GM18858 (cell line): ENCODE measurements at regions not wholly inside any gene's neighbourhood (a gene's known extent, or its start where the extent isn't known, plus 50 kb on each side); places are given as distances from the start of the nearest gene placed in this dataset.
A peak's percentile ranks its signal among the peaks of the same experiment; 100 is the strongest.

Source experiments
- ATAC-seq: cut with Tn5 transposase; IDR thresholded peaks from one replicate; pipeline ENCODE4 v1.9.1; 2021; ENCODE audit not compliant: unreplicated experiment

- peak; percentile 63 for ATAC-seq
Observed at GRCh38 chr1:235011599-235012435, 116.8 kb downstream of the TOMM20 start.

- no peak for ATAC-seq
Observed at GRCh38 chr1:235011064-235011598, 117.5 kb downstream of the TOMM20 start.

- no peak for ATAC-seq
Observed at GRCh38 chr1:235009561-235010306, 118.9 kb downstream of the TOMM20 start.

- no peak for ATAC-seq
Observed at GRCh38 chr1:235009074-235009473, 119.6 kb downstream of the TOMM20 start.

GRCh38 chr1:235008239-235008638 is 120.4 kb downstream of the TOMM20 start:
- ATAC-seq = no peak

- ATAC-seq = no peak
Observed at GRCh38 chr1:235006816-235007215, 121.8 kb downstream of the TOMM20 start.

GRCh38 chr1:235006132-235006721 is 122.4 kb downstream of the TOMM20 start:
- ATAC-seq = no peak

- ATAC-seq = no peak
Observed at GRCh38 chr1:235004840-235005391, 123.7 kb downstream of the TOMM20 start.

- no peak for ATAC-seq
Observed at GRCh38 chr1:235004276-235004675, 124.4 kb downstream of the TOMM20 start.

- ATAC-seq = no peak
Observed at GRCh38 chr1:235002706-235003300, 125.8 kb downstream of the TOMM20 start.

- no peak for ATAC-seq
Observed at GRCh38 chr1:234999513-234999940, 129.1 kb downstream of the TOMM20 start.

- ATAC-seq = no peak
Observed at GRCh38 chr1:234997896-234998741, 130.5 kb downstream of the TOMM20 start.

GRCh38 chr1:234997201-234997895 is 131.3 kb downstream of the TOMM20 start:
- no peak for ATAC-seq

GRCh38 chr1:234996245-234996757 is 132.3 kb downstream of the TOMM20 start:
- ATAC-seq = no peak

- no peak for ATAC-seq
Observed at GRCh38 chr1:234994436-234995295, 134.0 kb downstream of the TOMM20 start.

- ATAC-seq = no peak
Observed at GRCh38 chr1:234992065-234992464, 136.6 kb downstream of the TOMM20 start.

GRCh38 chr1:234990874-234991801 is 137.5 kb downstream of the TOMM20 start:
- no peak for ATAC-seq
